ENCODE measurements at regions not wholly inside any gene's neighbourhood (a gene's known extent, or its start where the extent isn't known, plus 50 kb on each side); places are given as distances from the start of the nearest gene placed in this dataset.

Small RNA genes lying in the stretch of these regions (small RNA-seq; reads per million reads assigned to genes)
- 0 reads per million in 2 experiments for gene MIR548AE1

Data from SK-MEL-5 (cell line).